OCI-LY7 (cell line): ENCODE measurements at regions not wholly inside any gene's neighbourhood (a gene's known extent, or its start where the extent isn't known, plus 50 kb on each side); places are given as distances from the start of the nearest gene placed in this dataset.
"Not testable (repeated sequence)": the region's sequence is repeated elsewhere in the genome, so short reads cannot be mapped to it uniquely, and the experiment has no call there.

ENCODE experiments used
- BruUV-seq: library from RNA; stranded (reverse); fragments of 400-500 nt; replicated peaks from 2 replicates; lab custom pipeline; 2021; lab: Mats Ljungman, UMichigan
- CTCF ChIA-PET: fragments of 300-600 bp; sonication (Branson Sonifier 250); formaldehyde crosslinking; loops from one replicate; lab custom pipeline; 2022; ENCODE audit warnings: antibody characterized with exemption; ENCODE audit not compliant: unreplicated experiment; lab: Charles Lee
- POLR2A ChIA-PET: fragments of 300-600 bp; sonication (Branson Sonifier 250); formaldehyde crosslinking; loops from one replicate; lab custom pipeline; 2022; ENCODE audit warnings: antibody characterized with exemption; lab: Charles Lee
- DNase-seq: peaks from one replicate; pipeline ENCODE4 v3.0.0-alpha.2; 2015; ENCODE audit warnings: low spot score
- H2AFZ ChIP-seq: fragments of 200-600 bp; sonication (generic), shearing (Covaris generic); 2 replicates; pipeline ENCODE4 v1.6.1; 2014; ENCODE audit warnings: mild to moderate bottlenecking, antibody characterized with exemption, low read length, moderate library complexity
- H3K27ac ChIP-seq: fragments of 200-600 bp; sonication (generic); 2 replicates; pipeline ENCODE4 v1.5.1; 2014; ENCODE audit warnings: mixed run types, low read depth, mild to moderate bottlenecking, moderate library complexity, low read length, inconsistent platforms; ENCODE audit not compliant: poor library complexity, severe bottlenecking
- H3K36me3 ChIP-seq: fragments of 200-600 bp; sonication (generic); 2 replicates; pipeline ENCODE4 v1.6.1; 2014; ENCODE audit warnings: mild to moderate bottlenecking, antibody characterized with exemption, low read length, moderate library complexity, mixed read lengths; ENCODE audit not compliant: insufficient read depth
- H3K4me1 ChIP-seq: fragments of 200-600 bp; sonication (generic); 2 replicates; pipeline ENCODE4 v1.5.1; 2014; ENCODE audit warnings: mild to moderate bottlenecking, low read length; ENCODE audit not compliant: insufficient read depth, poor library complexity, severe bottlenecking
- H3K4me2 ChIP-seq: fragments of 200-600 bp; sonication (generic); 2 replicates; pipeline ENCODE4 v1.6.1; 2014; ENCODE audit warnings: mild to moderate bottlenecking, low read length
- H3K4me3 ChIP-seq: fragments of 200-600 bp; sonication (generic); 2 replicates; pipeline ENCODE4 v1.5.1; 2014; ENCODE audit warnings: mild to moderate bottlenecking, low read depth, low read length; ENCODE audit not compliant: poor library complexity, severe bottlenecking
- H3K79me2 ChIP-seq: fragments of 200-600 bp; sonication (generic); 2 replicates; pipeline ENCODE4 v1.6.1; 2016; ENCODE audit warnings: low read depth, mild to moderate bottlenecking, low read length, moderate library complexity, mixed read lengths; ENCODE audit not compliant: insufficient read depth
- H3K9me2 ChIP-seq: fragments of 200-600 bp; sonication (generic); 2 replicates; pipeline ENCODE4 v1.6.1; 2016; ENCODE audit warnings: mild to moderate bottlenecking, low read length, mixed read lengths; ENCODE audit not compliant: insufficient read depth
- H3K9me3 ChIP-seq: fragments of 200-600 bp; sonication (generic); 2 replicates; pipeline ENCODE4 v1.6.1; 2014; ENCODE audit warnings: mild to moderate bottlenecking, mixed run types, low read length, mixed read lengths
- H4K20me1 ChIP-seq: fragments of 200-600 bp; sonication (generic); 2 replicates; pipeline ENCODE4 v1.6.1; 2014; ENCODE audit warnings: mild to moderate bottlenecking, antibody characterized with exemption, low read length, moderate library complexity, mixed read lengths; ENCODE audit not compliant: insufficient read depth
- intact Hi-C: fragments of 100-400 bp; cut with micrococcal nuclease; formaldehyde crosslinking; loops from one replicate; pipeline ENCODE4 v1.10.0; 2022; ENCODE audit not compliant: unreplicated experiment

- BruUV-seq, H3K27ac ChIP-seq, H3K4me3 ChIP-seq, H2AFZ ChIP-seq, intact Hi-C loops, H3K9me2 ChIP-seq, H3K4me1 ChIP-seq, H4K20me1 ChIP-seq, H3K9me3 ChIP-seq, DNase-seq, H3K36me3 ChIP-seq, H3K79me2 ChIP-seq, H3K4me2 ChIP-seq, CTCF ChIA-PET, POLR2A ChIA-PET: not testable (repeated sequence)
Measured at GRCh38 chr1:121041497-121041896, 142.6 kb downstream of the FAM72B start.

- H3K4me1 ChIP-seq, H4K20me1 ChIP-seq, CTCF ChIA-PET, H3K9me3 ChIP-seq, H3K9me2 ChIP-seq, BruUV-seq, H3K79me2 ChIP-seq, intact Hi-C loops, DNase-seq, H3K4me2 ChIP-seq, H3K27ac ChIP-seq, H3K4me3 ChIP-seq, POLR2A ChIA-PET, H2AFZ ChIP-seq, H3K36me3 ChIP-seq: not testable (repeated sequence)
Measured at GRCh38 chr1:121042882-121043281, 141.3 kb downstream of the FAM72B start.

GRCh38 chr1:121048293-121048752 lies 135.8 kb downstream of the FAM72B start:
- H3K4me3 ChIP-seq, H3K36me3 ChIP-seq, H4K20me1 ChIP-seq, H3K27ac ChIP-seq, CTCF ChIA-PET, intact Hi-C loops, H3K9me2 ChIP-seq, H3K79me2 ChIP-seq, H3K4me1 ChIP-seq, BruUV-seq, H2AFZ ChIP-seq, H3K9me3 ChIP-seq, POLR2A ChIA-PET, H3K4me2 ChIP-seq, DNase-seq: not testable (repeated sequence)

GRCh38 chr1:121048769-121049443 lies 135.2 kb downstream of the FAM72B start:
- intact Hi-C loops, H3K27ac ChIP-seq, DNase-seq, BruUV-seq, H2AFZ ChIP-seq, H3K4me1 ChIP-seq, H3K79me2 ChIP-seq, H3K4me2 ChIP-seq, H4K20me1 ChIP-seq, POLR2A ChIA-PET, H3K9me3 ChIP-seq, CTCF ChIA-PET, H3K36me3 ChIP-seq, H3K9me2 ChIP-seq, H3K4me3 ChIP-seq: not testable (repeated sequence)

- CTCF ChIA-PET, H3K9me2 ChIP-seq, H3K79me2 ChIP-seq, H3K27ac ChIP-seq, intact Hi-C loops, H3K4me1 ChIP-seq, H3K4me3 ChIP-seq, H3K9me3 ChIP-seq, H2AFZ ChIP-seq, H3K36me3 ChIP-seq, BruUV-seq, H4K20me1 ChIP-seq, DNase-seq, H3K4me2 ChIP-seq, POLR2A ChIA-PET: not testable (repeated sequence)
Measured at GRCh38 chr1:121050097-121050496, 134.0 kb downstream of the FAM72B start.

- H3K27ac ChIP-seq, H3K4me3 ChIP-seq, H4K20me1 ChIP-seq, H3K36me3 ChIP-seq, CTCF ChIA-PET, DNase-seq, intact Hi-C loops, BruUV-seq, H3K9me2 ChIP-seq, H2AFZ ChIP-seq, H3K4me1 ChIP-seq, H3K79me2 ChIP-seq, H3K4me2 ChIP-seq, POLR2A ChIA-PET, H3K9me3 ChIP-seq: not testable (repeated sequence)
Measured at GRCh38 chr1:121051161-121051790, 132.9 kb downstream of the FAM72B start.
